22Rv1 (cell line): ENCODE measurements at regions not wholly inside any gene's neighbourhood (a gene's known extent, or its start where the extent isn't known, plus 50 kb on each side); places are given as distances from the start of the nearest gene placed in this dataset.

Experiments
- H3K27ac ChIP-seq: fragments of 450-650 bp; 2 replicates; pipeline ENCODE4 v1.5.1; 2017
- CTCF ChIP-seq: fragments of 450-650 bp; IDR thresholded peaks from 2 replicates; pipeline ENCODE4 v1.5.1; 2017; ENCODE audit warnings: mild to moderate bottlenecking
- ZFX ChIP-seq: fragments of 450-650 bp; IDR thresholded peaks from 2 replicates; pipeline ENCODE4 v1.6.1; 2017; ENCODE audit warnings: antibody characterized with exemption, borderline replicate concordance

DNA sequence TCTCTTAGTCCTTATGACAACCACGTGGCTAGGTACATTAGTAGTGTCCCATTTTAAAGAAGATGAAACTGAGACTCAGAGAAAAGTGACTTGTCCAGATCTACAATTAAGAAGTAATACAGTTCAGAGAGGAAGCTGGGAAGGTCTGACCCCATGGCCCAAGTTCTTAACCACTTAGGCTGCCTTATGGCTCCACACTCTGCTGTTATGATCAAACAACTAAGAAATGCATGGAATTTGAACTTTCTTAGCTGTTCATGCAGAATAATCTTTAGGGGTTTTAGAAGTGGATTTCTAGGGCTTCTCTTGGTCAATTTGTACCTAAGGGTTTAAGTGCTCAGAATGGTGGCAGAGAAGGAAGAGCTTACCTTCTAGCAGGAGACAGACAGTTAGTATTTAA is 128.0 kb upstream of the MSX2 start:
- TF ChIP-seq ZFX: no peak
- H3K27ac ChIP-seq: no peak overlapping the region

- H3K27ac ChIP-seq: no peak overlapping the region
- TF ChIP-seq ZFX (no peak), CTCF (no peak)
Observed at GRCh38 chr5:174599992-174600391, 124.4 kb upstream of the MSX2 start.

DNA sequence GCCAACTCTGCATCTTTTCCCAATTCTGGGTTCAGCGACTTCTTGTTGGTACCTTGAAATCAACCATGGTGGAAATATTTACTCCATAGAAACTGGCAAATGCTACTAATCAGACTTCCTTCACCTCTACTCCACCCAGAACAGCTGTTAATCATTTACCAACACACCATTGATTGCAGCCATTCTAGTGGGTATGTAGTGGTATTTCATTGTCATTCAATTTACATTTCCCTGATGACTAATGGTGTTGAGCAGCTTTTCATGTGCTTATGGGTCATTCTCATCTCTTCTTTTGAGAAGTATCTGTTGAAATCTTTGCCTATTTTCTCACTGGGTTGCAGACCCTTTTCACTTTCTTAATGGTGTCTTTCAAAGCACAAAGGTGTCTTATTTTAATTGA is 122.4 kb upstream of the MSX2 start:
- no peak for TF ChIP-seq ZFX
- no peak for TF ChIP-seq CTCF
- no peak overlapping the region for H3K27ac ChIP-seq

DNA sequence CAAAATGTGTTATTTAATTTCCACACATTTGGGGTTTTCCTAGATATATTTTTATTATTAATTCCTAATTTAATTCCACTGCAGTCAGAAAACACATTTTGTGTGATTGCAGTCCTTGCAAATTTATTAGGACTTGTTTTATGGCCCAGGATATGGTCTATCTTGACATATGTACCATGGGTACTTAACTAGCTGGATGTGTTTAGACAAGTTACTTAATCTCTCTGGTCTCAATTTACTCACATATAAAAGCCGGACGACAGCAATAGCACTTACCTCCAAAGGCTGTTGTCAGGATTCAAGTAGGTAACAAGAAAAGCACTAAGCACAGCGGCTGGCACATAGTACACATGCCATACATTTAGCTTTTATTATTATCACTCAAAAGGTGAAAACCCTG is 118.2 kb upstream of the MSX2 start:
- no peak overlapping the region for H3K27ac ChIP-seq
- TF ChIP-seq ZFX (no peak), CTCF (no peak)

DNA sequence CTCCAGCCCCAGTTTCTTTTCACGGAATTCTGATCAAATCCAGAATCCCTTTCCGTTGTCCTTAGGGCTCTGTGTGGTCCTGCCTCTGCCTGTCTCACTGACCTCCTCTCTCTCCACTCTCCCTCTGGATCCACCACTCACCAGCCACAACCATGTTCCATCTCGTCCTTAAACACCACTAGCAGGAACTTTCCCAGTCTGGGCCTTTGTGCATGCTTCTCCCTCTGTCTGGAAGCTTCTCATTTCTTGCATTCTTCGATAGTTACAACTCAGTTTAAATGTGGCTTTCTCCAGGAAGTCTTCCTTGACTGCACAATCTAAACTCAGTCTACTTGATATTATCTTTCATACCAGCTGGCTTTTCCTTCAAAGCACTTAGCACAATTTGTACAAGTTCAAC is 117.7 kb upstream of the MSX2 start:
- TF ChIP-seq CTCF (no peak), ZFX (no peak)
- H3K27ac ChIP-seq: no peak overlapping the region

DNA sequence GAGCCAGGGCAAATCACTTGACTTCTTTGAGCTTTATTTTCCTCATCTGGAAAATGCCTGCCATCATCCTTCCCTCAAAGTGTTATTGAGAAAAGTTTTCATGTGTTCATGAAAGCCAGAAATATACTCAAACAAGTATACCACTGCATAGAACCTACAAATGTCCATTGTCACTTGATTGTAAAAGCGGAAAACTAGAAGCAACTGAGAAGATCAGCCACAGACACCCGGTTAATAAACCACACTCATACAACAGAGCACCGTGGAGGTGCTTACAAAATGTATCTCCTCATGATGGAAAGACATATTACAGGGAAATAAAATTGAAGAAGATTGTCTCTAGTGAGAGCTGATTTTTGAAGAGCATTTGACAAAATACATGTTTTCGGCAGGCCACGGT is 117.2 kb upstream of the MSX2 start:
- TF ChIP-seq CTCF (no peak), ZFX (no peak)
- H3K27ac ChIP-seq: no peak overlapping the region

- TF ChIP-seq ZFX (no peak), CTCF (no peak)
- no peak overlapping the region for H3K27ac ChIP-seq
Observed at GRCh38 chr5:174607916-174608315, 116.5 kb upstream of the MSX2 start.

DNA sequence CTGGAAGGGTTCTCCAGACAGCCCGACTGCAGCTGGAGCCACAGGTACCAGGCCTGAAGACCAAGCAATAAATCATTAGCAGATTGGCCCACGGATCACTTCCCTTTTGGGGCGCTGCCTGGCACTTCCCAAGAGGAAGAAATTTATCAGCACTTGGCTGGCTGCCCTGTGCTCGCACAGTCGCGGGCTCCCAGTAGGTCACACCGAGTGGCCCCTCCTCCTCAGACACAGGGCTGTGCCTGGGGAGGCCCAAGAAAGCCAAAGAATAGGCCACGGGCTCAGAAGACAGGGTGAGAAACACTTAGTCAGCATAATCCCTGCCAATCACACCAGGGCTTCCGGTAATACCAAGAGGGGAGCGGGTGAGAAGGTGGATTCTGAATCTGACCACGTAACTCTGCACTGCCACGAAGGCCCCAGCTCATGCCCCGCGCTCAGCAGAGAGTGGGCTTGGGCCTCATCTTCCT is 115.7 kb upstream of the MSX2 start:
- H3K27ac ChIP-seq: no peak overlapping the region
- TF ChIP-seq ZFX: no peak
- no peak for TF ChIP-seq CTCF
